ENCODE measurements at regions not wholly inside any gene's neighbourhood (a gene's known extent, or its start where the extent isn't known, plus 50 kb on each side); places are given as distances from the start of the nearest gene placed in this dataset.
"Not testable (repeated sequence)": the region's sequence is repeated elsewhere in the genome, so short reads cannot be mapped to it uniquely, and the experiment has no call there.

- no peak for DNase-seq
Observed at GRCh38 chr6:134422426-134423231, 104.7 kb upstream of the SGK1 start.

GRCh38 chr6:134421501-134421900, 103.6 kb upstream of the SGK1 start:
- no peak for DNase-seq

GRCh38 chr6:134420614-134421181, 102.8 kb upstream of the SGK1 start:
- no peak for DNase-seq

GRCh38 chr6:134419716-134420115, 101.8 kb upstream of the SGK1 start:
- no peak for DNase-seq

GRCh38 chr6:134416418-134417154, 98.7 kb upstream of the SGK1 start:
- no peak for DNase-seq

GRCh38 chr6:134415656-134416055, 97.7 kb upstream of the SGK1 start:
- DNase-seq, result no peak

- no peak for DNase-seq
Observed at GRCh38 chr6:134415194-134415593, 97.3 kb upstream of the SGK1 start.

- DNase-seq, result no peak
Observed at GRCh38 chr6:134414793-134415192, 96.9 kb upstream of the SGK1 start.

GRCh38 chr6:134413241-134413643, 95.3 kb upstream of the SGK1 start:
- DNase-seq, result no peak

- DNase-seq, result no peak
Observed at GRCh38 chr6:134410541-134410940, 92.6 kb upstream of the SGK1 start.

GRCh38 chr6:134407791-134408190, 89.9 kb upstream of the SGK1 start:
- DNase-seq, result no peak

- no peak for DNase-seq
Observed at GRCh38 chr6:134406311-134406710, 88.4 kb upstream of the SGK1 start.

- no peak for DNase-seq
Observed at GRCh38 chr6:134405386-134406087, 87.6 kb upstream of the SGK1 start.

- not testable (repeated sequence) for DNase-seq
Observed at GRCh38 chr6:134403312-134403711, 85.4 kb upstream of the SGK1 start.

- no peak for DNase-seq
Observed at GRCh38 chr6:134402372-134402984, 84.6 kb upstream of the SGK1 start.

GRCh38 chr6:134400941-134401340, 83.0 kb upstream of the SGK1 start:
- DNase-seq, result no peak

- DNase-seq, result no peak
Observed at GRCh38 chr6:134398453-134398852, 80.5 kb upstream of the SGK1 start.

GRCh38 chr6:134397676-134398075, 79.8 kb upstream of the SGK1 start:
- no peak for DNase-seq

- DNase-seq, result no peak
Observed at GRCh38 chr6:134394905-134395304, 77.0 kb upstream of the SGK1 start.

GRCh38 chr6:134394208-134394607, 76.3 kb upstream of the SGK1 start:
- DNase-seq, result no peak

GRCh38 chr6:134391205-134391604, 73.3 kb upstream of the SGK1 start:
- DNase-seq, result no peak

- DNase-seq, result no peak
Observed at GRCh38 chr6:134389658-134390057, 71.7 kb upstream of the SGK1 start.

Data from occipital lobe (tissue), 1 donor.